ENCODE measurements at regions not wholly inside any gene's neighbourhood (a gene's known extent, or its start where the extent isn't known, plus 50 kb on each side); places are given as distances from the start of the nearest gene placed in this dataset.

- no peak for TF ChIP-seq CTCF (IDR thresholded peaks at IDR 0.05; ENCODE audit: insufficient read depth, missing control alignments)
- DNase-seq (ENCODE audit: insufficient read length, low spot score) (no peak), FAIRE-seq (no peak)
Observed at GRCh38 chr9:31355159-31355882, 1029.1 kb upstream of the ACO1 start.

DNA sequence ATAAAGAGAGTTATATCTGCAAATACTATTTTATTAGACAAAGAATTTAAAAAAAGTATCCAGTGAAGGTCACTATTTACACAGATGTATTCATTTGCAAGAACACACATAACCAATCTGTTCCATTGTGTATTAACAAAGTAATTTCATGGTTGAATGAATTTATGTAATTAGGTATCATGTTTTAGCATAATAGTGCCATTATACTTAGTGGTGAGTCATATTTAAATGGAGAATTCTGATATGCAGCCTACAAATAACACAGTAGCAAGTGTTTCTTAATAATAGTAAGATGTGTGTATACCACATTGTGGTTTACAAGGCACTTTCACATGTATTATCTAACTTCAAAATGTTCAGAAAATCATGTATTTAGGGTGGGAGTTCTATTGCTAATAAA is 1028.5 kb upstream of the ACO1 start:
- TF ChIP-seq CTCF (IDR thresholded peaks at IDR 0.05; ENCODE audit: insufficient read depth, missing control alignments) = no peak
- DNase-seq (ENCODE audit: insufficient read length, low spot score) (no peak), FAIRE-seq (no peak)

GRCh38 chr9:31359071-31359470 is 1025.4 kb upstream of the ACO1 start:
- FAIRE-seq (no peak), DNase-seq (ENCODE audit: insufficient read length, low spot score) (no peak)
- no peak for TF ChIP-seq CTCF (IDR thresholded peaks at IDR 0.05; ENCODE audit: insufficient read depth, missing control alignments)

DNA sequence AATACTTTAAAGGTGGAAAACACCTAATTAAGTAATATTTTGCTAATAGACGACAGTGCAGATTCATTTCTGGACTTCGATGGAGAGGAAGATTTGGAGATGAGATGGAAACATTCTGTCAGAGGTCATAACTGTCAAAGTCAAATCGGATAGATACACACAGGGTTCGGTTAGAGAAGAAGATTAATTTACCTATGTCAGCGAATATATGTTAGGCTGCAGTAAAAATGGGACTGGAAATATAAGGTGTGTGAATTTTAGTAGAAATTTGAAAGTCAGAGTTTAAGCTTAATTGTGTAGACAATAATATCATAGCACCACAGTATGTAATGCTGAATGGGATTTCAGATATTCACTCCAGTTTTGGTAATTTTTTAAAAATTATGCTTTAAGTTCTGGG is 1020.3 kb upstream of the ACO1 start:
- FAIRE-seq = no peak
- TF ChIP-seq CTCF (IDR thresholded peaks at IDR 0.05; ENCODE audit: insufficient read depth, missing control alignments) = no peak
- DNase-seq (ENCODE audit: insufficient read length, low spot score) = no peak

- TF ChIP-seq CTCF (IDR thresholded peaks at IDR 0.05; ENCODE audit: insufficient read depth, missing control alignments) = no peak
- FAIRE-seq (no peak), DNase-seq (ENCODE audit: insufficient read length, low spot score) (no peak)
Observed at GRCh38 chr9:31372799-31373587, 1011.5 kb upstream of the ACO1 start.

- FAIRE-seq (no peak), DNase-seq (ENCODE audit: insufficient read length, low spot score) (no peak)
- no peak for TF ChIP-seq CTCF (IDR thresholded peaks at IDR 0.05; ENCODE audit: insufficient read depth, missing control alignments)
Observed at GRCh38 chr9:31377358-31377757, 1007.1 kb upstream of the ACO1 start.

- TF ChIP-seq CTCF (IDR thresholded peaks at IDR 0.05; ENCODE audit: insufficient read depth, missing control alignments) = no peak
- FAIRE-seq (no peak), DNase-seq (ENCODE audit: insufficient read length, low spot score) (no peak)
Observed at GRCh38 chr9:31388660-31389059, 995.8 kb upstream of the ACO1 start.

All from D721Med (cell line).